C4-2B (cell line): ENCODE measurements at regions not wholly inside any gene's neighbourhood (a gene's known extent, or its start where the extent isn't known, plus 50 kb on each side); places are given as distances from the start of the nearest gene placed in this dataset.

Experiments used
- H3K27ac ChIP-seq: fragments of 450-650 bp; 2 replicates; pipeline ENCODE4 v1.5.1; 2017
- CTCF ChIP-seq: fragments of 450-650 bp; conservative IDR thresholded peaks from 2 replicates; pipeline ENCODE4 v1.5.1; 2017; ENCODE audit warnings: mild to moderate bottlenecking
- ZFX ChIP-seq: fragments of 450-650 bp; IDR thresholded peaks from 2 replicates; pipeline ENCODE4 v1.6.1; 2017

GRCh38 chr15:25056484-25057425 is 102.0 kb downstream of the SNRPN start:
- H3K27ac ChIP-seq, result no peak overlapping the region
- TF ChIP-seq CTCF, result no peak
- no peak for TF ChIP-seq ZFX

GRCh38 chr15:25057574-25057973 is 102.8 kb downstream of the SNRPN start:
- TF ChIP-seq CTCF, result no peak
- TF ChIP-seq ZFX, result no peak
- H3K27ac ChIP-seq, result no peak overlapping the region

GRCh38 chr15:25058080-25058785 is 103.4 kb downstream of the SNRPN start:
- TF ChIP-seq ZFX, result no peak
- no peak overlapping the region for H3K27ac ChIP-seq

- TF ChIP-seq ZFX (no peak), CTCF (no peak)
- no peak overlapping the region for H3K27ac ChIP-seq
Measured at GRCh38 chr15:25059698-25060471, 105.1 kb downstream of the SNRPN start.

GRCh38 chr15:25060472-25060803 is 105.7 kb downstream of the SNRPN start:
- H3K27ac ChIP-seq, result no peak overlapping the region
- TF ChIP-seq CTCF (no peak), ZFX (no peak)

GRCh38 chr15:25060996-25061620 is 106.3 kb downstream of the SNRPN start:
- H3K27ac ChIP-seq, result no peak overlapping the region
- TF ChIP-seq CTCF (no peak), ZFX (no peak)

GRCh38 chr15:25061808-25062550 is 107.2 kb downstream of the SNRPN start:
- H3K27ac ChIP-seq, result no peak overlapping the region
- TF ChIP-seq CTCF (no peak), ZFX (no peak)
